GM21786 (cell line): ENCODE measurements at regions not wholly inside any gene's neighbourhood (a gene's known extent, or its start where the extent isn't known, plus 50 kb on each side); places are given as distances from the start of the nearest gene placed in this dataset.
"Not testable (repeated sequence)": the region's sequence is repeated elsewhere in the genome, so short reads cannot be mapped to it uniquely, and the experiment has no call there.

Experiments used
- ATAC-seq: cut with Tn5 transposase; IDR thresholded peaks from one replicate; pipeline ENCODE4 v1.9.1; 2021; ENCODE audit not compliant: unreplicated experiment

- no peak for ATAC-seq
Observed at GRCh38 chr2:159880729-159881128, 82.7 kb upstream of the CD302 start.

GRCh38 chr2:159879051-159879604, 81.1 kb upstream of the CD302 start:
- peak; percentile 86 for ATAC-seq

- ATAC-seq = no peak
Observed at GRCh38 chr2:159875083-159875482, 77.1 kb upstream of the CD302 start.

- no peak for ATAC-seq
Observed at GRCh38 chr2:159873258-159873657, 75.2 kb upstream of the CD302 start.

GRCh38 chr2:159872353-159872752, 74.3 kb upstream of the CD302 start:
- no peak for ATAC-seq

GRCh38 chr2:159868598-159869159, 70.7 kb upstream of the CD302 start:
- ATAC-seq = not testable (repeated sequence)

- no peak for ATAC-seq
Observed at GRCh38 chr2:159867567-159868361, 69.8 kb upstream of the CD302 start.

GRCh38 chr2:159863526-159864160, 65.6 kb upstream of the CD302 start:
- no peak for ATAC-seq

- ATAC-seq = no peak
Observed at GRCh38 chr2:159860581-159861310, 62.7 kb upstream of the CD302 start.

GRCh38 chr2:159859583-159859982, 61.6 kb upstream of the CD302 start:
- ATAC-seq = no peak

- no peak for ATAC-seq
Observed at GRCh38 chr2:159856760-159857159, 58.8 kb upstream of the CD302 start.

GRCh38 chr2:159855557-159856061, 57.6 kb upstream of the CD302 start:
- no peak for ATAC-seq

- no peak for ATAC-seq
Observed at GRCh38 chr2:159855143-159855542, 57.1 kb upstream of the CD302 start.

GRCh38 chr2:159854481-159854880, 56.5 kb upstream of the CD302 start:
- ATAC-seq = no peak

- ATAC-seq = no peak
Observed at GRCh38 chr2:159853101-159853500, 55.1 kb upstream of the CD302 start.

GRCh38 chr2:159851941-159852340, 53.9 kb upstream of the CD302 start:
- no peak for ATAC-seq

GRCh38 chr2:159850789-159851188, 52.8 kb upstream of the CD302 start:
- no peak for ATAC-seq

- no peak for ATAC-seq
Observed at GRCh38 chr2:159849160-159849813, 51.3 kb upstream of the CD302 start.
